HepG2 (cell line): ENCODE measurements at regions not wholly inside any gene's neighbourhood (a gene's known extent, or its start where the extent isn't known, plus 50 kb on each side); places are given as distances from the start of the nearest gene placed in this dataset.

ENCODE experiments used
- ERF ChIP-seq: IDR thresholded peaks from 2 replicates; pipeline ENCODE4 v1.6.1; 2018; ENCODE audit warnings: missing biosample characterization, missing genetic modification reagents
- TAF15 ChIP-seq: fragments of 200-400 bp; formaldehyde crosslinking; IDR thresholded peaks from one replicate; pipeline ENCODE4 v1.6.1; 2018; ENCODE audit warnings: mild to moderate bottlenecking, low read depth, low read length; ENCODE audit not compliant: poor library complexity, severe bottlenecking
- ZNF343 ChIP-seq: sonication (generic); formaldehyde crosslinking; IDR thresholded peaks from 2 replicates; pipeline ENCODE4 v1.4.0; 2020; ENCODE audit warnings: mild to moderate bottlenecking, missing genetic modification reagents
- ZNF83 ChIP-seq: sonication (generic); formaldehyde crosslinking; IDR thresholded peaks from 2 replicates; pipeline ENCODE4 v1.4.0; 2020; ENCODE audit warnings: missing genetic modification reagents, mild to moderate bottlenecking, borderline replicate concordance
- ZNF891 ChIP-seq: sonication (generic); formaldehyde crosslinking; IDR thresholded peaks from 2 replicates; pipeline ENCODE4 v1.5.0; 2020; ENCODE audit warnings: mild to moderate bottlenecking, missing genetic modification reagents
- TF ChIP-seq, protein P1 (sequence below): sonication (generic); formaldehyde crosslinking; IDR thresholded peaks from 2 replicates; pipeline ENCODE4 v1.8.0; 2022; ENCODE audit warnings: low read depth, missing genetic modification reagents
- TF ChIP-seq, protein P2 (sequence below): sonication (generic); formaldehyde crosslinking; IDR thresholded peaks from 2 replicates; pipeline ENCODE4 v1.4.0; 2020; ENCODE audit warnings: missing genetic modification reagents
- TF ChIP-seq, protein P3 (sequence below): sonication (generic); formaldehyde crosslinking; IDR thresholded peaks from 2 replicates; pipeline ENCODE4 v1.4.0; 2020; ENCODE audit warnings: missing genetic modification reagents
- TF ChIP-seq, protein P4 (sequence below): IDR thresholded peaks from 2 replicates; pipeline ENCODE4 v1.6.1; 2016; ENCODE audit warnings: low read depth

DNA sequence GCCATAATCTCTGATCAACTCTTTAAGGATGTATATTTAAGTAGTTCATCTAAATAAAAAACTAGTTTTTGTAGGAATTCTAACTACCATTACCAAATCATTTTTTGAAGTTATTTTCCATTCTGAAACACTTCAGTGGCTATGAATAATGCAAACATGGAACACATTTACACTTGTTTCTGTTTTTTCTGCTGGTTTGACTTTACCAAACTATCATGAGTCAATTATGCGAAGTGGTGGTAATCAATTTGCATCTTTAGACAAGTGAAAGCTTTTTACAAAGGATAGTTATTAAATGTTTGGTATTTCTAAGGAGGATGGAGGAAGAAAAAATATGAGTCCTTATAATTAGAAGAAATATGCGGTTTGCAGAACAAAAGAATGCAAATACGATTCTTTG, 202.0 kb upstream of the MMADHC start (continued):
- TF ChIP-seq, protein P1, sequence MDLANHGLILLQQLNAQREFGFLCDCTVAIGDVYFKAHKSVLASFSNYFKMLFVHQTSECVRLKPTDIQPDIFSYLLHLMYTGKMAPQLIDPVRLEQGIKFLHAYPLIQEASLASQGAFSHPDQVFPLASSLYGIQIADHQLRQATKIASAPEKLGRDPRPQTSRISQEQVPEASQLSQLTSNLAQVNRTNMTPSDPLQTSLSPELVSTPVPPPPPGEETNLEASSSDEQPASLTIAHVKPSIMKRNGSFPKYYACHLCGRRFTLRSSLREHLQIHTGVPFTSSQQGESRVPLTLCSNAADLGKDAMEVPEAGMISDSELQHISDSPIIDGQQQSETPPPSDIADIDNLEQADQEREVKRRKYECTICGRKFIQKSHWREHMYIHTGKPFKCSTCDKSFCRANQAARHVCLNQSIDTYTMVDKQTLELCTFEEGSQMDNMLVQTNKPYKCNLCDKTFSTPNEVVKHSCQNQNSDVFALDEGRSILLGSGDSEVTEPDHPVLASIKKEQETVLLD (CRISPR knock-in tag): no peak
- TF ChIP-seq, protein P2, sequence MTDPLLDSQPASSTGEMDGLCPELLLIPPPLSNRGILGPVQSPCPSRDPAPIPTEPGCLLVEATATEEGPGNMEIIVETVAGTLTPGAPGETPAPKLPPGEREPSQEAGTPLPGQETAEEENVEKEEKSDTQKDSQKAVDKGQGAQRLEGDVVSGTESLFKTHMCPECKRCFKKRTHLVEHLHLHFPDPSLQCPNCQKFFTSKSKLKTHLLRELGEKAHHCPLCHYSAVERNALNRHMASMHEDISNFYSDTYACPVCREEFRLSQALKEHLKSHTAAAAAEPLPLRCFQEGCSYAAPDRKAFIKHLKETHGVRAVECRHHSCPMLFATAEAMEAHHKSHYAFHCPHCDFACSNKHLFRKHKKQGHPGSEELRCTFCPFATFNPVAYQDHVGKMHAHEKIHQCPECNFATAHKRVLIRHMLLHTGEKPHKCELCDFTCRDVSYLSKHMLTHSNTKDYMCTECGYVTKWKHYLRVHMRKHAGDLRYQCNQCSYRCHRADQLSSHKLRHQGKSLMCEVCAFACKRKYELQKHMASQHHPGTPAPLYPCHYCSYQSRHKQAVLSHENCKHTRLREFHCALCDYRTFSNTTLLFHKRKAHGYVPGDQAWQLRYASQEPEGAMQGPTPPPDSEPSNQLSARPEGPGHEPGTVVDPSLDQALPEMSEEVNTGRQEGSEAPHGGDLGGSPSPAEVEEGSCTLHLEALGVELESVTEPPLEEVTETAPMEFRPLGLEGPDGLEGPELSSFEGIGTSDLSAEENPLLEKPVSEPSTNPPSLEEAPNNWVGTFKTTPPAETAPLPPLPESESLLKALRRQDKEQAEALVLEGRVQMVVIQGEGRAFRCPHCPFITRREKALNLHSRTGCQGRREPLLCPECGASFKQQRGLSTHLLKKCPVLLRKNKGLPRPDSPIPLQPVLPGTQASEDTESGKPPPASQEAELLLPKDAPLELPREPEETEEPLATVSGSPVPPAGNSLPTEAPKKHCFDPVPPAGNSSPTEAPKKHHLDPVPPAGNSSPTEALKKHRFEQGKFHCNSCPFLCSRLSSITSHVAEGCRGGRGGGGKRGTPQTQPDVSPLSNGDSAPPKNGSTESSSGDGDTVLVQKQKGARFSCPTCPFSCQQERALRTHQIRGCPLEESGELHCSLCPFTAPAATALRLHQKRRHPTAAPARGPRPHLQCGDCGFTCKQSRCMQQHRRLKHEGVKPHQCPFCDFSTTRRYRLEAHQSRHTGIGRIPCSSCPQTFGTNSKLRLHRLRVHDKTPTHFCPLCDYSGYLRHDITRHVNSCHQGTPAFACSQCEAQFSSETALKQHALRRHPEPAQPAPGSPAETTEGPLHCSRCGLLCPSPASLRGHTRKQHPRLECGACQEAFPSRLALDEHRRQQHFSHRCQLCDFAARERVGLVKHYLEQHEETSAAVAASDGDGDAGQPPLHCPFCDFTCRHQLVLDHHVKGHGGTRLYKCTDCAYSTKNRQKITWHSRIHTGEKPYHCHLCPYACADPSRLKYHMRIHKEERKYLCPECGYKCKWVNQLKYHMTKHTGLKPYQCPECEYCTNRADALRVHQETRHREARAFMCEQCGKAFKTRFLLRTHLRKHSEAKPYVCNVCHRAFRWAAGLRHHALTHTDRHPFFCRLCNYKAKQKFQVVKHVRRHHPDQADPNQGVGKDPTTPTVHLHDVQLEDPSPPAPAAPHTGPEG (CRISPR knock-in tag): no peak
- TF ChIP-seq, protein P3, sequence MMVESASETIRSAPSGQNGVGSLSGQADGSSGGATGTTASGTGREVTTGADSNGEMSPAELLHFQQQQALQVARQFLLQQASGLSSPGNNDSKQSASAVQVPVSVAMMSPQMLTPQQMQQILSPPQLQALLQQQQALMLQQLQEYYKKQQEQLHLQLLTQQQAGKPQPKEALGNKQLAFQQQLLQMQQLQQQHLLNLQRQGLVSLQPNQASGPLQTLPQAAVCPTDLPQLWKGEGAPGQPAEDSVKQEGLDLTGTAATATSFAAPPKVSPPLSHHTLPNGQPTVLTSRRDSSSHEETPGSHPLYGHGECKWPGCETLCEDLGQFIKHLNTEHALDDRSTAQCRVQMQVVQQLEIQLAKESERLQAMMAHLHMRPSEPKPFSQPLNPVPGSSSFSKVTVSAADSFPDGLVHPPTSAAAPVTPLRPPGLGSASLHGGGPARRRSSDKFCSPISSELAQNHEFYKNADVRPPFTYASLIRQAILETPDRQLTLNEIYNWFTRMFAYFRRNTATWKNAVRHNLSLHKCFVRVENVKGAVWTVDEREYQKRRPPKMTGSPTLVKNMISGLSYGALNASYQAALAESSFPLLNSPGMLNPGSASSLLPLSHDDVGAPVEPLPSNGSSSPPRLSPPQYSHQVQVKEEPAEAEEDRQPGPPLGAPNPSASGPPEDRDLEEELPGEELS (CRISPR knock-in tag): no peak
- TF ChIP-seq ERF (CRISPR knock-in tag) (no peak), TAF15 (no peak), ZNF891 (CRISPR knock-in tag) (no peak), ZNF83 (CRISPR knock-in tag) (no peak), ZNF343 (no peak)
- TF ChIP-seq, protein P4, sequence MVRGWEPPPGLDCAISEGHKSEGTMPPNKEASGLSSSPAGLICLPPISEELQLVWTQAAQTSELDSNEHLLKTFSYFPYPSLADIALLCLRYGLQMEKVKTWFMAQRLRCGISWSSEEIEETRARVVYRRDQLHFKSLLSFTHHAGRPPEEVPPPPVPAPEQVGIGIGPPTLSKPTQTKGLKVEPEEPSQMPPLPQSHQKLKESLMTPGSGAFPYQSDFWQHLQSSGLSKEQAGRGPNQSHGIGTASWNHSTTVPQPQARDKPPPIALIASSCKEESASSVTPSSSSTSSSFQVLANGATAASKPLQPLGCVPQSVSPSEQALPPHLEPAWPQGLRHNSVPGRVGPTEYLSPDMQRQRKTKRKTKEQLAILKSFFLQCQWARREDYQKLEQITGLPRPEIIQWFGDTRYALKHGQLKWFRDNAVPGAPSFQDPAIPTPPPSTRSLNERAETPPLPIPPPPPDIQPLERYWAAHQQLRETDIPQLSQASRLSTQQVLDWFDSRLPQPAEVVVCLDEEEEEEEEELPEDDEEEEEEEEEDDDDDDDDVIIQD (CRISPR knock-in tag): no peak
